Upper lobe of left lung (tissue), 4 donors: ENCODE measurements at regions not wholly inside any gene's neighbourhood (a gene's known extent, or its start where the extent isn't known, plus 50 kb on each side); places are given as distances from the start of the nearest gene placed in this dataset.

Source experiments
- CTCF ChIP-seq, 6 experiments: fragments of 450-650 bp in 4 of 6; fragments of 200-600 bp in 2 of 6; sonication (generic) in 2 of 6; IDR thresholded peaks; one replicate each; pipeline ENCODE4 v1.5.1; 2016 to 2019; ENCODE audit warnings: antibody characterized with exemption in 6 of 6
- POLR2A ChIP-seq, 4 donors: fragments of 450-650 bp; IDR thresholded peaks; one replicate each; pipeline ENCODE4 v1.5.1; 2016 to 2017; ENCODE audit warnings: antibody characterized with exemption in 4 of 4, mild to moderate bottlenecking in 2 of 4
- POLR2AphosphoS5 ChIP-seq, 2 donors: sonication (generic); formaldehyde crosslinking; IDR thresholded peaks; one replicate each; pipeline ENCODE4 v1.5.1; 2017; ENCODE audit warnings: antibody characterized with exemption in 2 of 2

GRCh38 chr11:112453601-112454577 lies 193.2 kb upstream of the PLET1 start:
- TF ChIP-seq POLR2A (IDR thresholded peaks at IDR 0.05) (no peak), CTCF (IDR thresholded peaks at IDR 0.05) (peak in 4 of 6 experiments; percentile 18 to 36 (median 27)), POLR2AphosphoS5 (IDR thresholded peaks at IDR 0.05) (no peak)
